GM19043 (cell line): ENCODE measurements at regions not wholly inside any gene's neighbourhood (a gene's known extent, or its start where the extent isn't known, plus 50 kb on each side); places are given as distances from the start of the nearest gene placed in this dataset.
"Not testable (repeated sequence)": the region's sequence is repeated elsewhere in the genome, so short reads cannot be mapped to it uniquely, and the experiment has no call there.

ENCODE experiments used
- ATAC-seq: cut with Tn5 transposase; IDR thresholded peaks from one replicate; pipeline ENCODE4 v1.9.1; 2021; ENCODE audit warnings: low read depth; ENCODE audit not compliant: unreplicated experiment

GRCh38 chr3:89740881-89741177 is 633.4 kb downstream of the EPHA3 start:
- ATAC-seq = no peak

GRCh38 chr3:89742546-89742945 is 635.1 kb downstream of the EPHA3 start:
- no peak for ATAC-seq

- ATAC-seq = not testable (repeated sequence)
Measured at GRCh38 chr3:89747541-89748278, 640.3 kb downstream of the EPHA3 start.

- no peak for ATAC-seq
Measured at GRCh38 chr3:89762405-89762804, 655.0 kb downstream of the EPHA3 start.

- ATAC-seq = no peak
Measured at GRCh38 chr3:89783341-89783927, 676.0 kb downstream of the EPHA3 start.

GRCh38 chr3:89787485-89787884 is 680.1 kb downstream of the EPHA3 start:
- ATAC-seq = no peak

- ATAC-seq = no peak
Measured at GRCh38 chr3:89787979-89788378, 680.6 kb downstream of the EPHA3 start.

- no peak for ATAC-seq
Measured at GRCh38 chr3:89795506-89795905, 688.1 kb downstream of the EPHA3 start.

GRCh38 chr3:89802881-89803280 is 695.5 kb downstream of the EPHA3 start:
- no peak for ATAC-seq

GRCh38 chr3:89803711-89804110 is 696.3 kb downstream of the EPHA3 start:
- ATAC-seq = no peak

- ATAC-seq = no peak
Measured at GRCh38 chr3:89806166-89806565, 698.7 kb downstream of the EPHA3 start.

GRCh38 chr3:89808680-89809197 is 701.3 kb downstream of the EPHA3 start:
- ATAC-seq = no peak

GRCh38 chr3:89813500-89813899 is 706.1 kb downstream of the EPHA3 start:
- no peak for ATAC-seq

GRCh38 chr3:89841041-89841440 is 733.6 kb downstream of the EPHA3 start:
- no peak for ATAC-seq

GRCh38 chr3:89845053-89845452 is 737.6 kb downstream of the EPHA3 start:
- ATAC-seq = no peak

GRCh38 chr3:89847955-89848354 is 740.5 kb downstream of the EPHA3 start:
- no peak for ATAC-seq

GRCh38 chr3:89851974-89852621 is 744.7 kb downstream of the EPHA3 start:
- ATAC-seq = no peak

- ATAC-seq = no peak
Measured at GRCh38 chr3:89859757-89860156, 752.3 kb downstream of the EPHA3 start.

GRCh38 chr3:89867286-89867685 is 759.9 kb downstream of the EPHA3 start:
- ATAC-seq = no peak

- no peak for ATAC-seq
Measured at GRCh38 chr3:89876116-89876515, 768.7 kb downstream of the EPHA3 start.

GRCh38 chr3:89877230-89877629 is 769.8 kb downstream of the EPHA3 start:
- ATAC-seq = no peak

- ATAC-seq = no peak
Measured at GRCh38 chr3:89889386-89889785, 782.0 kb downstream of the EPHA3 start.
